ENCODE measurements at regions not wholly inside any gene's neighbourhood (a gene's known extent, or its start where the extent isn't known, plus 50 kb on each side); places are given as distances from the start of the nearest gene placed in this dataset.

DNA sequence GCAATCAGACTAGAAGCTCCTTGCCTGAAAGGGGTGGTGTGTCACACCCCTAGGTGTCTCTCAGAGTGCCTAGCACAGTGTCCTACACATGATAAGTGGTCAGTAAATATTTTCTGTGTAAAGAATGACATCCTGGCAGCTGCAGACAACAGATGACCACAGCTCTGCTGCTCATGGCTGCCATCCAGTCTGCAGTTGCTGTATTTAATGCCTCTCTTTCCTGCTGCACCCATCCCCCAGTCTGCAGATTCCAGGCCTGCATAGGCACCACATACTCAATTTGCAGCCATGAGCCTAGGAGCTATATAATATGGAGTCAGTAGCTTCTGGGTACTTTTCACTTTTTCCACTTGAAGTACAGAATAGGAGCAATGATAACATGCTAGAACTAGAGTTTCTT lies 94.9 kb upstream of the NR4A3 start:
- TF ChIP-seq, protein P1, sequence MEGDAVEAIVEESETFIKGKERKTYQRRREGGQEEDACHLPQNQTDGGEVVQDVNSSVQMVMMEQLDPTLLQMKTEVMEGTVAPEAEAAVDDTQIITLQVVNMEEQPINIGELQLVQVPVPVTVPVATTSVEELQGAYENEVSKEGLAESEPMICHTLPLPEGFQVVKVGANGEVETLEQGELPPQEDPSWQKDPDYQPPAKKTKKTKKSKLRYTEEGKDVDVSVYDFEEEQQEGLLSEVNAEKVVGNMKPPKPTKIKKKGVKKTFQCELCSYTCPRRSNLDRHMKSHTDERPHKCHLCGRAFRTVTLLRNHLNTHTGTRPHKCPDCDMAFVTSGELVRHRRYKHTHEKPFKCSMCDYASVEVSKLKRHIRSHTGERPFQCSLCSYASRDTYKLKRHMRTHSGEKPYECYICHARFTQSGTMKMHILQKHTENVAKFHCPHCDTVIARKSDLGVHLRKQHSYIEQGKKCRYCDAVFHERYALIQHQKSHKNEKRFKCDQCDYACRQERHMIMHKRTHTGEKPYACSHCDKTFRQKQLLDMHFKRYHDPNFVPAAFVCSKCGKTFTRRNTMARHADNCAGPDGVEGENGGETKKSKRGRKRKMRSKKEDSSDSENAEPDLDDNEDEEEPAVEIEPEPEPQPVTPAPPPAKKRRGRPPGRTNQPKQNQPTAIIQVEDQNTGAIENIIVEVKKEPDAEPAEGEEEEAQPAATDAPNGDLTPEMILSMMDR (conservative IDR thresholded peaks at IDR 0.05; ENCODE audit: low read length), result no peak
- no peak for TF ChIP-seq EZH2phosphoT487 (IDR thresholded peaks at IDR 0.05; ENCODE audit: borderline replicate concordance, low read depth, low read length)
